ENCODE measurements at regions not wholly inside any gene's neighbourhood (a gene's known extent, or its start where the extent isn't known, plus 50 kb on each side); places are given as distances from the start of the nearest gene placed in this dataset.

GRCh38 chr3:72657666-72658065 is 190.6 kb downstream of the SHQ1 start (continued):
- TF ChIP-seq CBX8 (IDR thresholded peaks at IDR 0.05) (no peak), HOXA7 (CRISPR knock-in tag; IDR thresholded peaks at IDR 0.05) (no peak), RFX5 (IDR thresholded peaks at IDR 0.05) (no peak)

GRCh38 chr3:72655723-72656122 is 192.5 kb downstream of the SHQ1 start:
- 84% methylated on average over 3 of the region's 6 CpGs for WGBS (ENCODE audit: missing lambda C conversion rate)
- peaks cover 18% of the 10 kb centered on the region for H3K4me1 ChIP-seq
- no peaks in the 10 kb centered on the region for H3K9me3 ChIP-seq
- TF ChIP-seq NPAS2 (CRISPR knock-in tag; IDR thresholded peaks at IDR 0.05; ENCODE audit: borderline replicate concordance), result no peak
- TF ChIP-seq REST (IDR thresholded peaks at IDR 0.05), result no peak
- no peak for TF ChIP-seq MYC (IDR thresholded peaks at IDR 0.05; ENCODE audit: borderline replicate concordance, low read length)
- no peak for TF ChIP-seq CEBPB (IDR thresholded peaks at IDR 0.05)
- TF ChIP-seq HMGXB4 (CRISPR knock-in tag; IDR thresholded peaks at IDR 0.05; ENCODE audit: borderline replicate concordance), result no peak
- no peak for TF ChIP-seq HOXB13 (CRISPR knock-in tag; IDR thresholded peaks at IDR 0.05; ENCODE audit: low read depth)
- no peak for TF ChIP-seq TFCP2L1 (CRISPR knock-in tag; IDR thresholded peaks at IDR 0.05)
- TF ChIP-seq SREBF2 (IDR thresholded peaks at IDR 0.05), result no peak
- no peak for TF ChIP-seq JUNB (IDR thresholded peaks at IDR 0.05)
- no peak for TF ChIP-seq NFE2L2 (conservative IDR thresholded peaks at IDR 0.05; ENCODE audit: low read length)
- no peak for TF ChIP-seq CHD4 (IDR thresholded peaks at IDR 0.05; ENCODE audit: borderline replicate concordance)
- no peak for TF ChIP-seq CBX2 (IDR thresholded peaks at IDR 0.05; ENCODE audit: borderline replicate concordance, low read depth)
- no peak for TF ChIP-seq ZC3H11A (IDR thresholded peaks at IDR 0.05)
- no peak for TF ChIP-seq MAFK (IDR thresholded peaks at IDR 0.05; ENCODE audit: partially characterized antibody)
- H3K27ac ChIP-seq, result no peak overlapping the region
- no peak for ATAC-seq
- DNase-seq (ENCODE audit: low read depth in 1 of 2, low spot score in 1 of 2), result no peak
- ChIA-PET POLR2A (no interaction called here), CTCF (interaction anchor here (0.7 kb wide), 1 partner anchor 84 kb away, joined by 3 read pairs; no protein-coding TSS in a partner anchor)
- no peak for FAIRE-seq
- no peak overlapping the region for H3K4me2 ChIP-seq
- H3K4me3 ChIP-seq, result no peak overlapping the region

GRCh38 chr3:72655131-72655551 is 193.1 kb downstream of the SHQ1 start:
- ChIA-PET CTCF (interaction anchor here (0.7 kb wide), 1 partner anchor 85 kb away, joined by 3 read pairs; no protein-coding TSS in a partner anchor), POLR2A (no interaction called here)
- FAIRE-seq (no peak), DNase-seq (ENCODE audit: low read depth in 1 of 2, low spot score in 1 of 2) (no peak), ATAC-seq (no peak)
- no peak overlapping the region for H3K4me2 ChIP-seq
- TF ChIP-seq HMGXB4 (CRISPR knock-in tag; IDR thresholded peaks at IDR 0.05; ENCODE audit: borderline replicate concordance) (no peak), TP53 (CRISPR knock-in tag; IDR thresholded peaks at IDR 0.05) (no peak), MAZ (IDR thresholded peaks at IDR 0.05; ENCODE audit: borderline replicate concordance, low read depth, low read length) (no peak), USF2 (IDR thresholded peaks at IDR 0.05) (no peak), REST (IDR thresholded peaks at IDR 0.05) (no peak), HOXB13 (CRISPR knock-in tag; IDR thresholded peaks at IDR 0.05; ENCODE audit: low read depth) (no peak), RARB (CRISPR knock-in tag; IDR thresholded peaks at IDR 0.05) (no peak), ZFP36 (IDR thresholded peaks at IDR 0.05; ENCODE audit: borderline replicate concordance, partially characterized antibody) (no peak)
- H3K4me1 ChIP-seq, result peaks cover 12% of the 10 kb centered on the region
- H3K4me3 ChIP-seq, result no peak overlapping the region
- no peaks in the 10 kb centered on the region for H3K9me3 ChIP-seq
- no peak overlapping the region for H3K27ac ChIP-seq
- 61% methylated on average over 26 of the region's 26 CpGs for whole genome bisulfite sequencing (ENCODE audit: missing lambda C conversion rate)
